Heart left ventricle (tissue), 13 donors: ENCODE measurements at regions not wholly inside any gene's neighbourhood (a gene's known extent, or its start where the extent isn't known, plus 50 kb on each side); places are given as distances from the start of the nearest gene placed in this dataset.

Experiments
- POLR2A ChIP-seq, 2 donors: fragments of 450-650 bp; IDR thresholded peaks; one replicate each; pipeline ENCODE4 v1.6.1; 2017; ENCODE audit warnings: antibody characterized with exemption in 2 of 2, mild to moderate bottlenecking in 2 of 2, moderate library complexity in 2 of 2
- TF ChIP-seq, protein P1 (sequence below), 12 donors: fragments of 200-600 bp; sonication (generic) in 4 of 12; IDR thresholded peaks; one replicate each; pipeline versions ENCODE4 v1.5.0 to v1.8.0; 2018 to 2022; ENCODE audit warnings: antibody characterized with exemption in 12 of 12, mild to moderate bottlenecking in 5 of 12
- donor health status: ischemic (EF 13 %, LVEDD 7.1; RV severe dilation, severe dysfunction).
- donor health status: DM: no; HTN: yes; CAD: no.
- donor health status: DM: no; HTN: no; CAD: no.
- donor health status: ischemic (EF 25% LVEDD 6.9; RV normal size, moderate dysfunction).
- donor health status: ischemic (EF 25% LVEDD 5.7; RV mildly dilated, moderate dysfunction).
- donor health status: ischemic (EF 35%, LVEDD 5.7; RV mildly dilated, moderate dysfunction).
- donor health status: nonischemic (EF 11% LVEDD 7.7; RV severe dilation, severe dysfunction).
- donor health status: DM: yes; HTN: yes; CAD: no.
- donor health status: PGD.
- donor health status: ischemic (EF 29% LVEDD 5.4; RV normal size, mild dysfunction).
- donor health status: nonischemic (EF 23%, LVEDD 6.1; RV moderate dilation, normal function).

DNA sequence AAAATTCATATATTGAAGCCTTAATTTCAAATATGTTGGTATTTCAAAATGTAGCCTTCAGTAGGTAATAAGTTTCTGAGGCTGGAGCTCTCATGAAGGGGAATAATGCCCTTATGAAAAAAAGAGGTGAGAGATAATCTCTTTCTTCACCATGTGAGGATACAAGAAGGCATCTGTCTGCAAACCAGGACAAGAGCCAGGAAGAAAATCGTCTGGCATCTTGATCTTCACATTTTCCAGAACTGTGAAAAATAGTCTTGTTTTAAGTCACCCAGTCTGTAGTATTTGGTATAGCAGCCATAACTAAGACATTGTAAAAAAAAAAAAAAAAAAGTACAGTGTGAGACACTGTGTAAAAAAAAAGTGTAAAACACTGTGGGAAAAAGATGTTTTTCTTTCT is 768.9 kb downstream of the TAF11L14 start:
- TF ChIP-seq, protein P1, sequence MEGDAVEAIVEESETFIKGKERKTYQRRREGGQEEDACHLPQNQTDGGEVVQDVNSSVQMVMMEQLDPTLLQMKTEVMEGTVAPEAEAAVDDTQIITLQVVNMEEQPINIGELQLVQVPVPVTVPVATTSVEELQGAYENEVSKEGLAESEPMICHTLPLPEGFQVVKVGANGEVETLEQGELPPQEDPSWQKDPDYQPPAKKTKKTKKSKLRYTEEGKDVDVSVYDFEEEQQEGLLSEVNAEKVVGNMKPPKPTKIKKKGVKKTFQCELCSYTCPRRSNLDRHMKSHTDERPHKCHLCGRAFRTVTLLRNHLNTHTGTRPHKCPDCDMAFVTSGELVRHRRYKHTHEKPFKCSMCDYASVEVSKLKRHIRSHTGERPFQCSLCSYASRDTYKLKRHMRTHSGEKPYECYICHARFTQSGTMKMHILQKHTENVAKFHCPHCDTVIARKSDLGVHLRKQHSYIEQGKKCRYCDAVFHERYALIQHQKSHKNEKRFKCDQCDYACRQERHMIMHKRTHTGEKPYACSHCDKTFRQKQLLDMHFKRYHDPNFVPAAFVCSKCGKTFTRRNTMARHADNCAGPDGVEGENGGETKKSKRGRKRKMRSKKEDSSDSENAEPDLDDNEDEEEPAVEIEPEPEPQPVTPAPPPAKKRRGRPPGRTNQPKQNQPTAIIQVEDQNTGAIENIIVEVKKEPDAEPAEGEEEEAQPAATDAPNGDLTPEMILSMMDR (IDR thresholded peaks at IDR 0.05), result no peak
- TF ChIP-seq POLR2A (IDR thresholded peaks at IDR 0.05), result no peak
